ENCODE measurements at regions not wholly inside any gene's neighbourhood (a gene's known extent, or its start where the extent isn't known, plus 50 kb on each side); places are given as distances from the start of the nearest gene placed in this dataset.

- TF ChIP-seq YY1 (IDR thresholded peaks at IDR 0.05; ENCODE audit: low read depth), result no peak
- TF ChIP-seq CEBPB (IDR thresholded peaks at IDR 0.05), result no peak
- TF ChIP-seq EP300 (IDR thresholded peaks at IDR 0.05; ENCODE audit: borderline replicate concordance), result no peak
- TF ChIP-seq RAD21 (IDR thresholded peaks at IDR 0.05; ENCODE audit: low read depth), result no peak
- no peak for TF ChIP-seq ZBTB7A (IDR thresholded peaks at IDR 0.05; ENCODE audit: low read depth)
- TF ChIP-seq TAF1 (IDR thresholded peaks at IDR 0.05; ENCODE audit: low read depth), result no peak
- no peak for TF ChIP-seq USF1 (IDR thresholded peaks at IDR 0.05)
- no peak for TF ChIP-seq REST (IDR thresholded peaks at IDR 0.05; ENCODE audit: low read depth)
- TF ChIP-seq MAX (IDR thresholded peaks at IDR 0.05), result no peak
- no peak for TF ChIP-seq FOXM1 (IDR thresholded peaks at IDR 0.05; ENCODE audit: borderline replicate concordance, low read depth)
- no peak for TF ChIP-seq CREB1 (IDR thresholded peaks at IDR 0.05; ENCODE audit: low read depth)
- no peak for TF ChIP-seq EGR1 (IDR thresholded peaks at IDR 0.05)
- no peak for TF ChIP-seq NFIC (IDR thresholded peaks at IDR 0.05)
Measured at GRCh38 chr3:147921051-147921450, 511.9 kb downstream of the ZIC1 start.
